Left hindlimb (tissue), 1 donor: ENCODE measurements at regions not wholly inside any gene's neighbourhood (a gene's known extent, or its start where the extent isn't known, plus 50 kb on each side); places are given as distances from the start of the nearest gene placed in this dataset.
"Not testable (repeated sequence)": the region's sequence is repeated elsewhere in the genome, so short reads cannot be mapped to it uniquely, and the experiment has no call there.

Experiments
- DNase-seq: peaks from one replicate; pipeline ENCODE4 v3.0.0-alpha.2; 2018

GRCh38 chr13:33561627-33562026, 256.3 kb upstream of the RFC3 start:
- no peak for DNase-seq

GRCh38 chr13:33571618-33572017, 246.3 kb upstream of the RFC3 start:
- DNase-seq, result no peak

- not testable (repeated sequence) for DNase-seq
Measured at GRCh38 chr13:33572322-33572721, 245.6 kb upstream of the RFC3 start.

- DNase-seq, result no peak
Measured at GRCh38 chr13:33575378-33575777, 242.6 kb upstream of the RFC3 start.

GRCh38 chr13:33577007-33577406, 240.9 kb upstream of the RFC3 start:
- no peak for DNase-seq

- no peak for DNase-seq
Measured at GRCh38 chr13:33578786-33579185, 239.2 kb upstream of the RFC3 start.

GRCh38 chr13:33582121-33582520, 235.8 kb upstream of the RFC3 start:
- DNase-seq, result no peak

GRCh38 chr13:33583398-33583797, 234.6 kb upstream of the RFC3 start:
- no peak for DNase-seq

GRCh38 chr13:33590936-33591335, 227.0 kb upstream of the RFC3 start:
- no peak for DNase-seq

- DNase-seq, result no peak
Measured at GRCh38 chr13:33606692-33607091, 211.3 kb upstream of the RFC3 start.

GRCh38 chr13:33610438-33611120, 207.4 kb upstream of the RFC3 start:
- no peak for DNase-seq

GRCh38 chr13:33611121-33611805, 206.7 kb upstream of the RFC3 start:
- DNase-seq, result peak; percentile 89

GRCh38 chr13:33612641-33613638, 205.0 kb upstream of the RFC3 start:
- DNase-seq, result no peak

GRCh38 chr13:33615436-33615835, 202.5 kb upstream of the RFC3 start:
- DNase-seq, result no peak

GRCh38 chr13:33616130-33616529, 201.8 kb upstream of the RFC3 start:
- DNase-seq, result no peak

GRCh38 chr13:33617055-33617454, 200.9 kb upstream of the RFC3 start:
- no peak for DNase-seq

- DNase-seq, result no peak
Measured at GRCh38 chr13:33624253-33624652, 193.7 kb upstream of the RFC3 start.

GRCh38 chr13:33624740-33625139, 193.2 kb upstream of the RFC3 start:
- DNase-seq, result no peak

GRCh38 chr13:33626407-33626806, 191.5 kb upstream of the RFC3 start:
- DNase-seq, result no peak

GRCh38 chr13:33628662-33629061, 189.3 kb upstream of the RFC3 start:
- DNase-seq, result no peak

- DNase-seq, result no peak
Measured at GRCh38 chr13:33629605-33630360, 188.2 kb upstream of the RFC3 start.

GRCh38 chr13:33633701-33634545, 184.0 kb upstream of the RFC3 start:
- DNase-seq, result no peak
